ENCODE measurements at regions not wholly inside any gene's neighbourhood (a gene's known extent, or its start where the extent isn't known, plus 50 kb on each side); places are given as distances from the start of the nearest gene placed in this dataset.
A peak's percentile ranks its signal among the peaks of the same experiment; 100 is the strongest.

GRCh38 chr2:199131876-199132275 lies 325.9 kb downstream of the SATB2 start:
- ATAC-seq: no peak
- peaks cover 12% of the 10 kb centered on the region for H3K9me3 Mint-ChIP-seq
- H3K4me3 Mint-ChIP-seq: no peak overlapping the region
- H3K27ac Mint-ChIP-seq: no peak overlapping the region
- POLR2A ChIA-PET: no interaction called here
- H3K4me1 Mint-ChIP-seq: peaks cover 38% of the 10 kb centered on the region
- peaks cover 45% of the 10 kb centered on the region for H3K27me3 Mint-ChIP-seq (ENCODE audit: low read depth)
- no peak for DNase-seq (ENCODE audit: low spot score)
- CTCF ChIA-PET: no interaction called here
- no peak for TF ChIP-seq ZNF416 (CRISPR knock-in tag; IDR thresholded peaks at IDR 0.05)
- TF ChIP-seq ZNF425 (CRISPR knock-in tag; conservative IDR thresholded peaks at IDR 0.05): no peak
- no peak for TF ChIP-seq NFYB (CRISPR knock-in tag; conservative IDR thresholded peaks at IDR 0.05; ENCODE audit: low read depth)
- no peak for TF ChIP-seq TCF7 (CRISPR knock-in tag; IDR thresholded peaks at IDR 0.05; ENCODE audit: low read depth)
- TF ChIP-seq, protein P1, sequence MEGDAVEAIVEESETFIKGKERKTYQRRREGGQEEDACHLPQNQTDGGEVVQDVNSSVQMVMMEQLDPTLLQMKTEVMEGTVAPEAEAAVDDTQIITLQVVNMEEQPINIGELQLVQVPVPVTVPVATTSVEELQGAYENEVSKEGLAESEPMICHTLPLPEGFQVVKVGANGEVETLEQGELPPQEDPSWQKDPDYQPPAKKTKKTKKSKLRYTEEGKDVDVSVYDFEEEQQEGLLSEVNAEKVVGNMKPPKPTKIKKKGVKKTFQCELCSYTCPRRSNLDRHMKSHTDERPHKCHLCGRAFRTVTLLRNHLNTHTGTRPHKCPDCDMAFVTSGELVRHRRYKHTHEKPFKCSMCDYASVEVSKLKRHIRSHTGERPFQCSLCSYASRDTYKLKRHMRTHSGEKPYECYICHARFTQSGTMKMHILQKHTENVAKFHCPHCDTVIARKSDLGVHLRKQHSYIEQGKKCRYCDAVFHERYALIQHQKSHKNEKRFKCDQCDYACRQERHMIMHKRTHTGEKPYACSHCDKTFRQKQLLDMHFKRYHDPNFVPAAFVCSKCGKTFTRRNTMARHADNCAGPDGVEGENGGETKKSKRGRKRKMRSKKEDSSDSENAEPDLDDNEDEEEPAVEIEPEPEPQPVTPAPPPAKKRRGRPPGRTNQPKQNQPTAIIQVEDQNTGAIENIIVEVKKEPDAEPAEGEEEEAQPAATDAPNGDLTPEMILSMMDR (IDR thresholded peaks at IDR 0.05): no peak
- H3K36me3 Mint-ChIP-seq: peaks cover 8% of the 10 kb centered on the region

GRCh38 chr2:199131136-199131655 lies 326.5 kb downstream of the SATB2 start:
- Mint-ChIP-seq H3K9me3 (peaks cover 12% of the 10 kb centered on the region), H3K4me3 (no peak overlapping the region), H3K27ac (no peak overlapping the region), H3K4me1 (peaks cover 43% of the 10 kb centered on the region), H3K27me3 (ENCODE audit: low read depth) (peaks cover 39% of the 10 kb centered on the region), H3K36me3 (peaks cover 8% of the 10 kb centered on the region)
- DNase-seq (ENCODE audit: low spot score) (no peak), ATAC-seq (peak; percentile 44; the same call in 1 of the 2 replicates)
- ChIA-PET CTCF (no interaction called here), POLR2A (no interaction called here)
- TF ChIP-seq GTF2I (CRISPR knock-in tag; conservative IDR thresholded peaks at IDR 0.05) (no peak), NR1H2 (CRISPR knock-in tag; IDR thresholded peaks at IDR 0.05) (no peak), RELA (CRISPR knock-in tag; IDR thresholded peaks at IDR 0.05; ENCODE audit: borderline replicate concordance) (no peak), GABPB1 (CRISPR knock-in tag; IDR thresholded peaks at IDR 0.05) (no peak), USF2 (CRISPR knock-in tag; IDR thresholded peaks at IDR 0.05) (no peak), TCF7 (CRISPR knock-in tag; IDR thresholded peaks at IDR 0.05; ENCODE audit: low read depth) (no peak), IRF1 (CRISPR knock-in tag; IDR thresholded peaks at IDR 0.05) (no peak), ATF2 (CRISPR knock-in tag; IDR thresholded peaks at IDR 0.05; ENCODE audit: borderline replicate concordance, low read depth) (no peak), ELF4 (CRISPR knock-in tag; IDR thresholded peaks at IDR 0.05; ENCODE audit: low read depth) (no peak), ZNF232 (CRISPR knock-in tag; IDR thresholded peaks at IDR 0.05) (no peak)
- TF ChIP-seq, protein P2, sequence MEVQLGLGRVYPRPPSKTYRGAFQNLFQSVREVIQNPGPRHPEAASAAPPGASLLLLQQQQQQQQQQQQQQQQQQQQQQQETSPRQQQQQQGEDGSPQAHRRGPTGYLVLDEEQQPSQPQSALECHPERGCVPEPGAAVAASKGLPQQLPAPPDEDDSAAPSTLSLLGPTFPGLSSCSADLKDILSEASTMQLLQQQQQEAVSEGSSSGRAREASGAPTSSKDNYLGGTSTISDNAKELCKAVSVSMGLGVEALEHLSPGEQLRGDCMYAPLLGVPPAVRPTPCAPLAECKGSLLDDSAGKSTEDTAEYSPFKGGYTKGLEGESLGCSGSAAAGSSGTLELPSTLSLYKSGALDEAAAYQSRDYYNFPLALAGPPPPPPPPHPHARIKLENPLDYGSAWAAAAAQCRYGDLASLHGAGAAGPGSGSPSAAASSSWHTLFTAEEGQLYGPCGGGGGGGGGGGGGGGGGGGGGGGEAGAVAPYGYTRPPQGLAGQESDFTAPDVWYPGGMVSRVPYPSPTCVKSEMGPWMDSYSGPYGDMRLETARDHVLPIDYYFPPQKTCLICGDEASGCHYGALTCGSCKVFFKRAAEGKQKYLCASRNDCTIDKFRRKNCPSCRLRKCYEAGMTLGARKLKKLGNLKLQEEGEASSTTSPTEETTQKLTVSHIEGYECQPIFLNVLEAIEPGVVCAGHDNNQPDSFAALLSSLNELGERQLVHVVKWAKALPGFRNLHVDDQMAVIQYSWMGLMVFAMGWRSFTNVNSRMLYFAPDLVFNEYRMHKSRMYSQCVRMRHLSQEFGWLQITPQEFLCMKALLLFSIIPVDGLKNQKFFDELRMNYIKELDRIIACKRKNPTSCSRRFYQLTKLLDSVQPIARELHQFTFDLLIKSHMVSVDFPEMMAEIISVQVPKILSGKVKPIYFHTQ (CRISPR knock-in tag; IDR thresholded peaks at IDR 0.05): no peak
- TF ChIP-seq, protein P3, sequence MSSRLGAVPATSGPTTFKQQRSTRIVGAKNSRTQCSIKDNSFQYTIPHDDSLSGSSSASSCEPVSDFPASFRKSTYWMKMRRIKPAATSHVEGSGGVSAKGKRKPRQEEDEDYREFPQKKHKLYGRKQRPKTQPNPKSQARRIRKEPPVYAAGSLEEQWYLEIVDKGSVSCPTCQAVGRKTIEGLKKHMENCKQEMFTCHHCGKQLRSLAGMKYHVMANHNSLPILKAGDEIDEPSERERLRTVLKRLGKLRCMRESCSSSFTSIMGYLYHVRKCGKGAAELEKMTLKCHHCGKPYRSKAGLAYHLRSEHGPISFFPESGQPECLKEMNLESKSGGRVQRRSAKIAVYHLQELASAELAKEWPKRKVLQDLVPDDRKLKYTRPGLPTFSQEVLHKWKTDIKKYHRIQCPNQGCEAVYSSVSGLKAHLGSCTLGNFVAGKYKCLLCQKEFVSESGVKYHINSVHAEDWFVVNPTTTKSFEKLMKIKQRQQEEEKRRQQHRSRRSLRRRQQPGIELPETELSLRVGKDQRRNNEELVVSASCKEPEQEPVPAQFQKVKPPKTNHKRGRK (CRISPR knock-in tag; IDR thresholded peaks at IDR 0.05; ENCODE audit: borderline replicate concordance): no peak

All from WTC11 (cell line).